ENCODE measurements at regions not wholly inside any gene's neighbourhood (a gene's known extent, or its start where the extent isn't known, plus 50 kb on each side); places are given as distances from the start of the nearest gene placed in this dataset.

DNA sequence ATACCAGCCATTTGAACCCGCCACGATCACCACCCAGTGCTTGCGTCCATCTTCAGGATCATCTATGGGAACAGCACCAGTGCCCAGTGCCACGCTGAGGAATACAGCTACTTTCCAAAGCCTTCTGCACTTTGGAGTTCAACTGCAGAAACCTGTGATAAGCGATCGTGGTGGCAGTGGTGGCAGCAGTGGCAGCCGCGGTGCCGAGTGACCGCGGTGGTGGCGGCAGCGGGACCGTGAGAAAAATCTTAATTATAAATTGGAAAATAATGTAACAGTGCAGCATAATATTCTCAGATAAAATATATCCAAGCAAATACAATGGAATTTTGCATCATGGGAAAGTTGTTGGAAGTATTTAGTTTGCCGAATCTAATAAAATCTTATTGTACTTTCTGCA, 2270.9 kb downstream of the PCDH9 start:
- TF ChIP-seq, protein P1, sequence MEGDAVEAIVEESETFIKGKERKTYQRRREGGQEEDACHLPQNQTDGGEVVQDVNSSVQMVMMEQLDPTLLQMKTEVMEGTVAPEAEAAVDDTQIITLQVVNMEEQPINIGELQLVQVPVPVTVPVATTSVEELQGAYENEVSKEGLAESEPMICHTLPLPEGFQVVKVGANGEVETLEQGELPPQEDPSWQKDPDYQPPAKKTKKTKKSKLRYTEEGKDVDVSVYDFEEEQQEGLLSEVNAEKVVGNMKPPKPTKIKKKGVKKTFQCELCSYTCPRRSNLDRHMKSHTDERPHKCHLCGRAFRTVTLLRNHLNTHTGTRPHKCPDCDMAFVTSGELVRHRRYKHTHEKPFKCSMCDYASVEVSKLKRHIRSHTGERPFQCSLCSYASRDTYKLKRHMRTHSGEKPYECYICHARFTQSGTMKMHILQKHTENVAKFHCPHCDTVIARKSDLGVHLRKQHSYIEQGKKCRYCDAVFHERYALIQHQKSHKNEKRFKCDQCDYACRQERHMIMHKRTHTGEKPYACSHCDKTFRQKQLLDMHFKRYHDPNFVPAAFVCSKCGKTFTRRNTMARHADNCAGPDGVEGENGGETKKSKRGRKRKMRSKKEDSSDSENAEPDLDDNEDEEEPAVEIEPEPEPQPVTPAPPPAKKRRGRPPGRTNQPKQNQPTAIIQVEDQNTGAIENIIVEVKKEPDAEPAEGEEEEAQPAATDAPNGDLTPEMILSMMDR (IDR thresholded peaks at IDR 0.05; ENCODE audit: extremely low read depth, missing control alignments): no peak
- DNase-seq (ENCODE audit: low spot score): no peak

DNA sequence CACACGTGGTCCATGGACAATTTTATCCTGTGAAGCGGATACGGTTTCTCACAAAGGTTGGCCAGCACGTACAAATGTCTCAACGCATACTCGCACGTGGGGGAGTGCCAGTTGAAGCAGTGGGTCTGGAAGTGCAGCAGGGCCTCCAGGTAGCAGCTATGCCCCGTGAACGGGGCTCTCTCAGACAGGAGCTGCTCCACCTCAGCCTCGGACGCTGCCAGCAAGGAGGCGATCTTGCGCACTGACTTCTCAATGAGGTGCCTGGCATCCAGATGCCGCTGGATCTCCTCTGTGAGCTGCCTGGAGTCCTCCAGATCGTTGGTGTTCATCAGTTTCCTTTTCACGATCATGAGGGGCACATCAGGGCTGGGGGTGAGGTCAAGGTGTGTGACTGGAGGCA, 2272.0 kb downstream of the PCDH9 start:
- TF ChIP-seq, protein P1 (IDR thresholded peaks at IDR 0.05; ENCODE audit: extremely low read depth, missing control alignments): no peak

DNA sequence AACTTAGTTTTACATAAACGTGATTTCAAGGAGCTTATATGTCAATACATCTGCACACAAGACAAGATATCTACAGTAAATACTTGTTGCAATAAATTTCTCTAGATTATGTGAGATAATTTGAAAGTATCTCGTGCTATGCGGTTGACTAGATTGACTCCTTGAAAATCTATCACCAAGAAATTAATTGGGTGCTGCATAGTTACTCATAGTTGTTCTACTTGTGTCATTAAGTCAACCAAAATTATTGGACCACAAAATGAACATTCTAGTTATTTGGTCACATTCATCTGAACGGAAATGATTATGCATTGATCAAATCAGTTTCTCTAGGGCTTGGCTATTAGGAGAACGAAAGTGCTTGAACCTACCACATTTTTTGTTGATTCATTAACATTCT, 2291.5 kb downstream of the PCDH9 start:
- DNase-seq (ENCODE audit: low spot score): no peak
- TF ChIP-seq, protein P1 (IDR thresholded peaks at IDR 0.05; ENCODE audit: extremely low read depth, missing control alignments): no peak

More for the DNA sequence above, 2272.0 kb downstream of the PCDH9 start:
- no peak for DNase-seq (ENCODE audit: low spot score)

DNA sequence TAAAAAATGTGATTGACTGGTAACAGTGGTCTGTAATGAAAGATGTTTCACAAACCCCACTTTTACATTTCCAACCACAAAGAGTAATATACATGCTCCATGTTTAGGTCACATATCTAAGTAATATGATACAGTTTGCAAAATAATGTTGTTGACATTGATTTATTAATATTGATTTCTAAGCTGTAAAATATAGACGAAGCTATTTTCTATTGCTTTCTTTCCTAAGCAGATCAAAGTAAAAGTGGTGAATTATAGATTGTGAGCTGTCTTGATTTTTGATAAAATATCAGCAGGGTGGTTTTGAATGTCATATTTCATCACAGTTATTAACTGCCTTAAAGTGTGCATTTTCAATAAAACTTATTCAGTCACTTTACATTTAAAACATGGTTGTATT, 2292.8 kb downstream of the PCDH9 start:
- TF ChIP-seq, protein P1 (IDR thresholded peaks at IDR 0.05; ENCODE audit: extremely low read depth, missing control alignments): no peak
- DNase-seq (ENCODE audit: low spot score): no peak

DNA sequence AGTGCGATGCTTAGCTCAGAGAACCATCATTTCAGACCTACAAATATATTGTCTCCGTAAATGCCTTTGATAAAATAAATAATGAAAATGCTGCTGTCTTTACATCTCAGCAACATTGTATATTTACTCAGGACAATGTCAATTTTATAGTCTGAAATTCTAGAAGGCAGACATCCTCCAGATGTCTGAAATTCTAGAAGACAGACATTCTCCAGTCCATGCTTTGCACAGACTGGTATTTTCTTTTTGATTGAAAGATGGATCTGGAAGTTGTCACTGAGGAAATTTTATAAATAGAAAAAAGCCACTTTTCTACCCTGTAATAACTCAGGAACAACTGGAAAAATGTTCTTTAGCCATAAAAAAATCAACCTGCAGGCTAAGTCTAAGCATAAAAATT, 2293.3 kb downstream of the PCDH9 start:
- DNase-seq (ENCODE audit: low spot score): no peak
- TF ChIP-seq, protein P1 (IDR thresholded peaks at IDR 0.05; ENCODE audit: extremely low read depth, missing control alignments): no peak

DNA sequence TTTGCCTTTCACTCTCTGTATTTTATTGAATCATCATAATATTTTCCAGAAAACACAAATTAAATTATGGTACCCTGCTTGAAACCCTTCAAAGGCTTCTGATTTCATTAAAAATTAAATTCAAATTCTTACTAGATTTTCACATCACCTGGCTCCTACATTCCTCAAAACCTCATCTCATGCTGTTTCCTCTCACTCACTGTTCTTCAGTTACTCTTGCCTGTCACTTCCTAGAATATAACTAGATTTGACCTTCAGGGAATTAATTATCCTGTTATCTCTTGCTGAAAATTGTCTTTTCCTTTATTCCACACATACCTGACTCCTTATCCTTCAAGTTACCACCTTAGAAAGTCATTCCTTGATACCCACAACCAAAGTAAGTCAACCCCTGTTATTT, 2294.7 kb downstream of the PCDH9 start:
- no peak for DNase-seq (ENCODE audit: low spot score)
- TF ChIP-seq, protein P1 (IDR thresholded peaks at IDR 0.05; ENCODE audit: extremely low read depth, missing control alignments): no peak

DNA sequence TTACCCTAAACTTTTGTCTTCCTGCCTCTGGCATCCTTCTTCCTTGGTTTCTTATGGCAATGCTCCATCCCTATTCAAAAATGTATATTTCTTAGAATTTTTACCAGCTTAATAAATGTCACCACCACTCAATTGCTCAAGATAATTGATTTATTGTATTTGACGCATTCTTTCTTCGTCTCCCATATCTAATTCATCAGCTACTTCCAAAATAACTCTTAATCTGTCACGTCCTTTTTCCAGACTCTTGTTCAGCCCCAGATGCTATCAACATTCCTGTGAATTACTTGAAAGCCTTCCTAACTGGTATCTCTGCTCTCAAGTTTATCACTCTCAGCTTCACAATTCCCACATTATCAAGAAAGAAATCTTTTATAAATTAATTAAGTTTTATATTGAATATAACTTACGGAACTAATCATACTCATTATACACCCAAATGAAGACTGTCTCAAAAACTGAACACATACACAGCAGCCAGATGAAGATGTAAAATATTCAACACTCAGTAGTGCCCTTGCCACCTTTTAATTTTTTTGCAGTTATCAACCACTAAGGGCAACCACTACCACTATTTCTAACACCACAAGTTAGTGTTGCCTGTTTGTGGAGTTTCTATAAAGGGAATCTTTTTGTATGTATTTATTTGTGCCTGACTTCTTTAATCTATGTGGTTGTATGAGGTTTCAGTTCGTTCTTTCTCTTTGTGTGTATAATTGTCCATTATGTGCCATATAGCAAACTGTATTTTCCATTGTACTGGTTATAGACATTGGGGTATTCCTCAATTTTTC, 2295.4 kb downstream of the PCDH9 start:
- TF ChIP-seq, protein P1 (IDR thresholded peaks at IDR 0.05; ENCODE audit: extremely low read depth, missing control alignments): no peak
- no peak for DNase-seq (ENCODE audit: low spot score)
